Right lobe of liver (tissue), 6 donors: ENCODE measurements at regions not wholly inside any gene's neighbourhood (a gene's known extent, or its start where the extent isn't known, plus 50 kb on each side); places are given as distances from the start of the nearest gene placed in this dataset.

Experiments
- ATAC-seq, 4 donors: fragments of 200-7000 bp; cut with Tn5 transposase; one replicate each; pipeline ENCODE4 v1.9.1; 2020; ENCODE audit warnings: mild to moderate bottlenecking in 4 of 4, moderate library complexity in 4 of 4
- DNase-seq, 3 donors: peaks; one replicate each; pipeline ENCODE4 v3.0.0-alpha.2; 2020
- H3K27ac ChIP-seq, 3 donors: fragments of 200-600 bp; one replicate each; pipeline ENCODE4 v1.8.0; 2022
- H3K27me3 ChIP-seq, 2 donors: fragments of 200-600 bp; one replicate each; pipeline ENCODE4 v1.8.0; 2022
- H3K36me3 ChIP-seq, 4 donors: fragments of 200-600 bp; sonication (generic) in 1 of 4; one replicate each; pipeline versions ENCODE4 v1.5.1 to v1.8.0; 2017 to 2022; ENCODE audit warnings: control low read depth in 1 of 4
- H3K4me1 ChIP-seq, 4 donors: fragments of 200-600 bp; sonication (generic) in 1 of 4; one replicate each; pipeline versions ENCODE4 v1.5.1 to v1.8.0; 2017 to 2022; ENCODE audit warnings: control low read depth in 1 of 4
- H3K4me3 ChIP-seq, 3 donors: fragments of 200-600 bp; one replicate each; pipeline ENCODE4 v1.8.0; 2022
- H3K9me3 ChIP-seq, 4 donors: fragments of 200-600 bp; sonication (generic) in 1 of 4; one replicate each; pipeline versions ENCODE4 v1.5.1 to v1.8.0; 2017 to 2022; ENCODE audit warnings: control low read depth in 1 of 4
- POLR2A ChIP-seq: fragments of 450-650 bp; IDR thresholded peaks from one replicate; pipeline ENCODE4 v1.6.1; 2017; ENCODE audit warnings: antibody characterized with exemption, mild to moderate bottlenecking
- WGBS: methylation state at CpG from one replicate; pipeline ENCODE4 v1.1.6; 2018; ENCODE audit warnings: low coverage, low lambda C conversion rate; ENCODE audit not compliant: insufficient coverage; ENCODE audit errors: missing lambda C conversion rate; 5-methylcytosine and 5-hydroxymethylcytosine counted together
- intact Hi-C, 2 donors: fragments of 100-400 bp; cut with DNase I; formaldehyde crosslinking; loops; one replicate each; pipeline versions ENCODE4 v1.11.2 to v1.14.1; 2022
- TF ChIP-seq, protein P1 (sequence below), 4 donors: fragments of 200-600 bp in 3 of 4; fragments of 450-650 bp in 1 of 4; IDR thresholded peaks; one replicate each; pipeline versions ENCODE4 v1.5.1 to v1.8.0; 2016 to 2022; ENCODE audit warnings: antibody characterized with exemption in 4 of 4, mild to moderate bottlenecking in 2 of 4
- donor health status: DM: no; HTN: yes; CAD: no.
- donor health status: DM: no; HTN: no; CAD: no.
- donor health status: DM: no; HTN: no; CAD: no.
- donor health status: DM: no; HTN: yes; CAD: no.
- donor health status: DM: no; HTN: yes; CAD: no.

GRCh38 chr20:24254480-24254879 is 214.9 kb upstream of the SYNDIG1 start:
- DNase-seq, result no peak
- no peak overlapping the region for H3K4me3 ChIP-seq
- no peaks in the 10 kb centered on the region for H3K36me3 ChIP-seq
- no peaks in the 10 kb centered on the region for H3K4me1 ChIP-seq
- H3K27me3 ChIP-seq, result no peaks in the 10 kb centered on the region
- ATAC-seq, result no peak
- intact Hi-C loops, result no loop called here
- no peak for TF ChIP-seq POLR2A
- TF ChIP-seq, protein P1, sequence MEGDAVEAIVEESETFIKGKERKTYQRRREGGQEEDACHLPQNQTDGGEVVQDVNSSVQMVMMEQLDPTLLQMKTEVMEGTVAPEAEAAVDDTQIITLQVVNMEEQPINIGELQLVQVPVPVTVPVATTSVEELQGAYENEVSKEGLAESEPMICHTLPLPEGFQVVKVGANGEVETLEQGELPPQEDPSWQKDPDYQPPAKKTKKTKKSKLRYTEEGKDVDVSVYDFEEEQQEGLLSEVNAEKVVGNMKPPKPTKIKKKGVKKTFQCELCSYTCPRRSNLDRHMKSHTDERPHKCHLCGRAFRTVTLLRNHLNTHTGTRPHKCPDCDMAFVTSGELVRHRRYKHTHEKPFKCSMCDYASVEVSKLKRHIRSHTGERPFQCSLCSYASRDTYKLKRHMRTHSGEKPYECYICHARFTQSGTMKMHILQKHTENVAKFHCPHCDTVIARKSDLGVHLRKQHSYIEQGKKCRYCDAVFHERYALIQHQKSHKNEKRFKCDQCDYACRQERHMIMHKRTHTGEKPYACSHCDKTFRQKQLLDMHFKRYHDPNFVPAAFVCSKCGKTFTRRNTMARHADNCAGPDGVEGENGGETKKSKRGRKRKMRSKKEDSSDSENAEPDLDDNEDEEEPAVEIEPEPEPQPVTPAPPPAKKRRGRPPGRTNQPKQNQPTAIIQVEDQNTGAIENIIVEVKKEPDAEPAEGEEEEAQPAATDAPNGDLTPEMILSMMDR (IDR thresholded peaks at IDR 0.05), result no peak
- WGBS, result 58% methylated on average over 3 of the region's 3 CpGs
- H3K27ac ChIP-seq, result no peak overlapping the region
- H3K9me3 ChIP-seq, result no peaks in the 10 kb centered on the region

DNA sequence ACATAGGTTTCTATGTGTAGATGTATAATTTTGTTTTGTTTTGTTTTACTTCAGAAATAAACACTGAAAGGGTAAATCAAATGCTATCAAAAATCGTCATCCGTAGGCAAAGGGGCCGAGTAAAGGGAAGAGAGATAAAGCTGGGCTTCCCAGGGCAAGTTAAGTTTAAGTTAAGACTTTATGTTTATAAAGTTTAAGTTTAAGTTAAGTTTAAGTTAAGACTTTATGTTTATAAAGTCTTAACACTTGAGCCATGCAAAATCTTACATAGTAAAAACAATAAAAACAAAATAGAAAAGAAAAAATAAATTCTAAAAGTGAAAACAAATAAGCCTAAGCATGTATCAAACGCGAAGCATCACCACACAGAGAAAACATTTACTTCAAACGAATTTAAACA is 216.1 kb upstream of the SYNDIG1 start:
- Histone ChIP-seq H3K9me3 (no peaks in the 10 kb centered on the region), H3K27ac (no peak overlapping the region), H3K36me3 (no peaks in the 10 kb centered on the region), H3K4me1 (no peaks in the 10 kb centered on the region), H3K27me3 (no peaks in the 10 kb centered on the region), H3K4me3 (no peak overlapping the region)
- WGBS, result 58% methylated on average over 6 of the region's 6 CpGs
- intact Hi-C loops, result no loop called here
- no peak for DNase-seq
- ATAC-seq, result no peak
- TF ChIP-seq POLR2A, result no peak
- TF ChIP-seq, protein P1 (IDR thresholded peaks at IDR 0.05), result no peak

DNA sequence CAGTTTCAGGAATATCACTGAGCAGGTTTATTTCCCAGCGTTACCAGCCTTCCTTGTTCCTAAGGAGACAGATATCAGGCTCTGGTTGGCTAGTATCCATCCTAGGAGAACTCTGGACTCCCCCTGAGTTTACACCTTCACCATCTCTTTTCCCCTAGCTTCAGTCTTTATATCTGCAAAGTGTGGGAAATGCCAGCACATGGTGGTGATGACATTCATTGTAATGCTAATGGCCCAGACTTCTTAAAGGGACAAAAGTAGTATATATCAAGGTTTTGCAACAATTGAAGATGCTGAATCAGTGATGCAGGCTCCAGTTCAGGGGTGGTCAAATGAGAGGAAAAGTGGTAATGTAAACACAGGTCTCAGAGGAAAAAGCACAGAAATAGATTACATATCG is 224.3 kb upstream of the SYNDIG1 start:
- H3K9me3 ChIP-seq, result no peaks in the 10 kb centered on the region
- no peak overlapping the region for H3K4me3 ChIP-seq
- DNase-seq (no peak), ATAC-seq (no peak)
- H3K27me3 ChIP-seq, result no peaks in the 10 kb centered on the region
- intact Hi-C loops, result no loop called here
- no peaks in the 10 kb centered on the region for H3K36me3 ChIP-seq
- TF ChIP-seq, protein P1 (IDR thresholded peaks at IDR 0.05), result no peak
- TF ChIP-seq POLR2A, result no peak
- H3K4me1 ChIP-seq, result no peaks in the 10 kb centered on the region
- 57% methylated on average over 2 of the region's 2 CpGs for WGBS
- no peak overlapping the region for H3K27ac ChIP-seq

- TF ChIP-seq, protein P1 (IDR thresholded peaks at IDR 0.05), result no peak
- no peak for TF ChIP-seq POLR2A
- DNase-seq (no peak), ATAC-seq (no peak)
- Histone ChIP-seq H3K27ac (no peak overlapping the region), H3K36me3 (no peaks in the 10 kb centered on the region), H3K27me3 (no peaks in the 10 kb centered on the region), H3K9me3 (no peaks in the 10 kb centered on the region), H3K4me3 (no peak overlapping the region), H3K4me1 (no peaks in the 10 kb centered on the region)
- intact Hi-C loops, result no loop called here
- WGBS, result 61% methylated on average over 4 of the region's 4 CpGs
These were observed 226.7 kb upstream of the SYNDIG1 start for GRCh38 chr20:24242763-24243162.

DNA sequence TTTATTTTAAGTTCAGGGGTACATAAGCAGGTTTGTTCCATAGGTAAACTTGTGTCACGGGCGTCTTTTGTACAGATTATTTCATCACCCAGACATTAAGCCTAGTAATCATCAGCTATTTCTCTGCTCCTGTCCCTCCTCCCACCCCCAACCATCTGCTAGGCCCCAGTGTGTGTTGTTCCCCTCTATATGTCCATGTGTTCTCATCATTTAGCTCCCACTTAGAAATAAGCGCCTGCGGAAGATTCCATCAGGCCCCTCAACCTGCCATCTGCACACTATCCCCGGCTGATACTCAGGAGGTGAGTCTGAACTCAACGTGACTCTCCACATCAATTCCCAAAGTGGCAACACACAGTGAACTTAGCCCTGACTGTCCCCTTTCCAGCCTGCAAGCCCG is 228.0 kb upstream of the SYNDIG1 start:
- DNase-seq (no peak), ATAC-seq (no peak)
- no peak overlapping the region for H3K4me3 ChIP-seq
- 90% methylated on average over 6 of the region's 7 CpGs for WGBS
- TF ChIP-seq, protein P1 (IDR thresholded peaks at IDR 0.05), result no peak
- TF ChIP-seq POLR2A, result no peak
- no peaks in the 10 kb centered on the region for H3K9me3 ChIP-seq
- no peaks in the 10 kb centered on the region for H3K36me3 ChIP-seq
- H3K27me3 ChIP-seq, result no peaks in the 10 kb centered on the region
- H3K4me1 ChIP-seq, result peaks cover 0 to 1% (median 0%) of the 10 kb centered on the region in 4 donors
- no peak overlapping the region for H3K27ac ChIP-seq
- intact Hi-C loops, result no loop called here
